Transverse colon (tissue), 3 donors: ENCODE measurements at regions not wholly inside any gene's neighbourhood (a gene's known extent, or its start where the extent isn't known, plus 50 kb on each side); places are given as distances from the start of the nearest gene placed in this dataset.

Experiments used
- POLR2A ChIP-seq: fragments of 450-650 bp; IDR thresholded peaks from one replicate; pipeline ENCODE4 v1.6.1; 2016; ENCODE audit warnings: antibody characterized with exemption, mild to moderate bottlenecking, moderate library complexity
- TF ChIP-seq, protein P1 (sequence below), 5 experiments: fragments of 200-600 bp in 3 of 5; fragments of 450-650 bp in 2 of 5; sonication (generic) in 3 of 5; IDR thresholded peaks; 1 replicate in 2 of 5; 2 replicates in 3 of 5; pipeline ENCODE4 v1.5.1; 2016 to 2017; ENCODE audit warnings: antibody characterized with exemption in 5 of 5, inconsistent platforms in 3 of 5, mild to moderate bottlenecking in 2 of 5, moderate library complexity in 1 of 5

DNA sequence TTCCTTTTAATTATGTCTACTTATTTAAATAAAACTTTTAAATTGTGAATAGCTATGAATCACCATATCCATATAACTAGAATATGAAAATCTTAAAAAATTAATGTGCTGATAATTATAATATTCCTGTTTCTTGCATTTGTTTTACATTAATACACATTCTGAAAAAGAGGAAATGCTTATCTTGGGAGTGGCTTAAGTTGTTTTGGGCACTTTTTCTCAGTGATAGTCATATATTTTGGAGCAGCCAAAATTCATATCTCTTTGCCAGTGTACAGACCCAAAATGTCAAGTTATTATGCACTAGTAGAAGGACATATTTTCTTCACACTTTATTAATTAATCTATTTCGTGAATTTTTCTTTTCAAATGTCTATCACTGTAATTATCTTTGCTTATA is 838.5 kb downstream of the USP25 start:
- TF ChIP-seq, protein P1, sequence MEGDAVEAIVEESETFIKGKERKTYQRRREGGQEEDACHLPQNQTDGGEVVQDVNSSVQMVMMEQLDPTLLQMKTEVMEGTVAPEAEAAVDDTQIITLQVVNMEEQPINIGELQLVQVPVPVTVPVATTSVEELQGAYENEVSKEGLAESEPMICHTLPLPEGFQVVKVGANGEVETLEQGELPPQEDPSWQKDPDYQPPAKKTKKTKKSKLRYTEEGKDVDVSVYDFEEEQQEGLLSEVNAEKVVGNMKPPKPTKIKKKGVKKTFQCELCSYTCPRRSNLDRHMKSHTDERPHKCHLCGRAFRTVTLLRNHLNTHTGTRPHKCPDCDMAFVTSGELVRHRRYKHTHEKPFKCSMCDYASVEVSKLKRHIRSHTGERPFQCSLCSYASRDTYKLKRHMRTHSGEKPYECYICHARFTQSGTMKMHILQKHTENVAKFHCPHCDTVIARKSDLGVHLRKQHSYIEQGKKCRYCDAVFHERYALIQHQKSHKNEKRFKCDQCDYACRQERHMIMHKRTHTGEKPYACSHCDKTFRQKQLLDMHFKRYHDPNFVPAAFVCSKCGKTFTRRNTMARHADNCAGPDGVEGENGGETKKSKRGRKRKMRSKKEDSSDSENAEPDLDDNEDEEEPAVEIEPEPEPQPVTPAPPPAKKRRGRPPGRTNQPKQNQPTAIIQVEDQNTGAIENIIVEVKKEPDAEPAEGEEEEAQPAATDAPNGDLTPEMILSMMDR (IDR thresholded peaks at IDR 0.05): no peak
- TF ChIP-seq POLR2A: no peak
